H1 (cell line): ENCODE measurements at regions not wholly inside any gene's neighbourhood (a gene's known extent, or its start where the extent isn't known, plus 50 kb on each side); places are given as distances from the start of the nearest gene placed in this dataset.

Experiments
- CTCF ChIA-PET: fragments of 300-600 bp; sonication (Branson Sonifier 250); formaldehyde crosslinking; loops from one replicate; lab custom pipeline; 2021; ENCODE audit not compliant: partially characterized antibody; lab: Charles Lee
- POLR2A ChIA-PET: fragments of 300-600 bp; sonication (Branson Sonifier 250); formaldehyde crosslinking; loops from one replicate; lab custom pipeline; 2021; ENCODE audit warnings: inconsistent platforms; ENCODE audit not compliant: partially characterized antibody; lab: Charles Lee
- DNase-seq, 2 experiments: peaks; one replicate each; pipeline versions ENCODE4 v3.0.0 to v3.0.0-alpha.2; 2010 to 2022; ENCODE audit warnings: low spot score in 2 of 2, low read depth in 1 of 2, mixed read lengths in 1 of 2
- FAIRE-seq: peaks from 2 replicates; lab custom pipeline; 2011; peaks lifted over from hg19 to GRCh38; lab: Jason Lieb, UNC
- H2AFZ ChIP-seq: 2 replicates; pipeline ENCODE4 v1.8.1; 2012; ENCODE audit warnings: low read length, inconsistent platforms
- H2AK5ac ChIP-seq: 2 replicates; pipeline ENCODE4 v1.6.1; 2013; ENCODE audit warnings: low read depth, low read length
- H2BK120ac ChIP-seq: replicated peaks from 2 replicates; pipeline ENCODE3; 2013; ENCODE audit warnings: low read depth, low read length, inconsistent platforms
- H2BK12ac ChIP-seq: 2 replicates; pipeline ENCODE4 v1.6.1; 2013; ENCODE audit warnings: low read depth, low read length
- H2BK15ac ChIP-seq: 2 replicates; pipeline ENCODE4 v1.6.1; 2013; ENCODE audit warnings: low read length
- H2BK20ac ChIP-seq: 2 replicates; pipeline ENCODE4 v1.6.1; 2013; ENCODE audit warnings: low read length
- H2BK5ac ChIP-seq: 2 replicates; pipeline ENCODE4 v1.6.1; 2013; ENCODE audit warnings: low read depth, low read length
- H3K14ac ChIP-seq: 2 replicates; pipeline ENCODE4 v1.6.1; 2013; ENCODE audit warnings: inconsistent platforms; ENCODE audit not compliant: insufficient read length
- H3K18ac ChIP-seq: 2 replicates; pipeline ENCODE4 v1.6.1; 2013; ENCODE audit warnings: low read length; ENCODE audit errors: extremely low read depth
- H3K23ac ChIP-seq: 2 replicates; pipeline ENCODE4 v1.6.1; 2013; ENCODE audit warnings: inconsistent platforms; ENCODE audit not compliant: insufficient read length
- H3K23me2 ChIP-seq: 2 replicates; pipeline ENCODE4 v1.6.1; 2013; ENCODE audit warnings: low read depth, low read length
- H3K27ac ChIP-seq: 2 replicates; pipeline ENCODE4 v1.6.1; 2011; ENCODE audit warnings: low read depth, low read length, inconsistent platforms
- H3K27me3 ChIP-seq, 4 experiments: replicated peaks in 1 of 4; 1 replicate in 1 of 4; 2 replicates in 3 of 4; pipeline versions ENCODE4 v1.6.1 to v1.8.1; 2011 to 2013; ENCODE audit warnings: low read length in 3 of 4, mild to moderate bottlenecking in 3 of 4, inconsistent platforms in 2 of 4, mixed read lengths in 2 of 4, moderate library complexity in 1 of 4; ENCODE audit not compliant: control insufficient read depth in 3 of 4, insufficient read depth in 3 of 4; ENCODE audit errors: extremely low read depth in 1 of 4
- H3K36me3 ChIP-seq, 4 experiments: 2 replicates each; pipeline versions ENCODE4 v1.6.1 to v1.8.1; 2011 to 2013; ENCODE audit warnings: mild to moderate bottlenecking in 4 of 4, low read length in 3 of 4, moderate library complexity in 2 of 4, control low read depth in 1 of 4, inconsistent platforms in 1 of 4; ENCODE audit not compliant: insufficient read depth in 4 of 4, control insufficient read depth in 2 of 4
- H3K4ac ChIP-seq: replicated peaks from 2 replicates; pipeline ENCODE3; 2013; ENCODE audit warnings: low read length, low read depth, mixed read lengths, inconsistent platforms; ENCODE audit not compliant: insufficient read length
- H3K4me1 ChIP-seq, 4 experiments: replicated peaks in 1 of 4; 1 replicate in 1 of 4; 2 replicates in 3 of 4; pipeline versions ENCODE4 v1.6.1 to v1.8.1; 2011 to 2013; ENCODE audit warnings: low read length in 3 of 4, inconsistent platforms in 2 of 4, mixed read lengths in 1 of 4; ENCODE audit not compliant: insufficient read depth in 4 of 4, control insufficient read depth in 3 of 4
- H3K4me2 ChIP-seq, 2 experiments: 2 replicates each; pipeline versions ENCODE4 v1.6.1 to v1.8.1; 2011 to 2013; ENCODE audit warnings: low read depth in 2 of 2, low read length in 2 of 2, control low read depth in 1 of 2, inconsistent platforms in 1 of 2, mild to moderate bottlenecking in 1 of 2; ENCODE audit not compliant: insufficient read depth in 1 of 2
- H3K4me3 ChIP-seq, 4 experiments: fragments of 200-600, 300-600 bp in 1 of 4; sonication (generic), shearing (Covaris generic), sonication (Bioruptor Twin) in 1 of 4; 2 replicates each; pipeline versions ENCODE4 v1.5.1 to v1.8.1; 2011 to 2016; ENCODE audit warnings: low read length in 4 of 4, low read depth in 3 of 4, control low read depth in 2 of 4, inconsistent platforms in 2 of 4, mild to moderate bottlenecking in 2 of 4, mixed read lengths in 1 of 4, moderate library complexity in 1 of 4; ENCODE audit not compliant: insufficient read depth in 2 of 4; ENCODE audit errors: extremely low read depth in 1 of 4
- H3K56ac ChIP-seq: replicated peaks from 2 replicates; pipeline ENCODE3; 2013; ENCODE audit warnings: low read depth, mild to moderate bottlenecking, mixed read lengths, low read length, inconsistent platforms; ENCODE audit not compliant: insufficient read length
- H3K79me1 ChIP-seq: 2 replicates; pipeline ENCODE4 v1.6.1; 2013; ENCODE audit warnings: low read depth, low read length, control low read depth
- H3K79me2 ChIP-seq, 2 experiments: 2 replicates each; pipeline versions ENCODE4 v1.6.1 to v1.8.1; 2012 to 2013; ENCODE audit warnings: low read length in 2 of 2, mild to moderate bottlenecking in 2 of 2, inconsistent platforms in 1 of 2; ENCODE audit not compliant: insufficient read depth in 2 of 2, control insufficient read depth in 1 of 2
- H3K9ac ChIP-seq, 4 experiments: replicated peaks in 1 of 4; 1 replicate in 1 of 4; 2 replicates in 3 of 4; pipeline versions ENCODE4 v1.6.1 to v1.8.1; 2011 to 2013; ENCODE audit warnings: low read depth in 3 of 4, low read length in 3 of 4, control low read depth in 2 of 4, mild to moderate bottlenecking in 2 of 4, moderate library complexity in 2 of 4, inconsistent platforms in 1 of 4; ENCODE audit errors: extremely low read depth in 1 of 4
- H3K9me3 ChIP-seq, 2 experiments: 2 replicates each; pipeline versions ENCODE4 v1.6.1 to v1.8.1; 2012 to 2013; ENCODE audit warnings: mild to moderate bottlenecking in 2 of 2, moderate library complexity in 2 of 2, control low read depth in 1 of 2, inconsistent platforms in 1 of 2, low read depth in 1 of 2, low read length in 1 of 2, mixed read lengths in 1 of 2; ENCODE audit not compliant: insufficient read depth in 2 of 2
- H4K20me1 ChIP-seq, 2 experiments: replicated peaks in 1 of 2; 2 replicates each; pipeline versions ENCODE3 to v1.8.1; 2011 to 2013; ENCODE audit warnings: inconsistent platforms in 2 of 2, low read length in 2 of 2, mild to moderate bottlenecking in 1 of 2; ENCODE audit not compliant: insufficient read depth in 2 of 2, control insufficient read depth in 1 of 2
- H4K5ac ChIP-seq: 2 replicates; pipeline ENCODE4 v1.6.1; 2013; ENCODE audit warnings: low read length, low read depth, mixed read lengths, inconsistent platforms; ENCODE audit not compliant: insufficient read length
- H4K8ac ChIP-seq: 2 replicates; pipeline ENCODE4 v1.8.0; 2013; ENCODE audit warnings: mild to moderate bottlenecking, moderate library complexity, low read length, inconsistent platforms; ENCODE audit not compliant: insufficient read depth; ENCODE audit errors: extremely low read depth
- H4K91ac ChIP-seq: replicated peaks from 2 replicates; pipeline ENCODE3; 2013; ENCODE audit warnings: low read length, mixed read lengths, inconsistent platforms; ENCODE audit not compliant: insufficient read length
- ASH2L ChIP-seq: fragments of 200-600, 300-600 bp; sonication (generic); IDR thresholded peaks from one replicate; pipeline ENCODE4 v1.7.1; 2017; ENCODE audit warnings: low read length
- CBX8 ChIP-seq: fragments of 300-800, 300-1000 bp; sonication (generic); IDR thresholded peaks from 2 replicates; pipeline ENCODE4 v1.7.1; 2016; ENCODE audit warnings: low read depth, low read length, borderline replicate concordance
- CHD1 ChIP-seq: IDR thresholded peaks from 2 replicates; pipeline ENCODE4 v1.6.1; 2012; ENCODE audit warnings: low read depth, low read length, improper control_type of control experiment
- CHD2 ChIP-seq: IDR thresholded peaks from 2 replicates; pipeline ENCODE4 v1.6.1; 2012; ENCODE audit warnings: low read length, improper control_type of control experiment
- CTBP2 ChIP-seq: IDR thresholded peaks from 2 replicates; pipeline ENCODE4 v1.7.0; 2011; ENCODE audit warnings: borderline replicate concordance, mild to moderate bottlenecking, moderate library complexity, mixed read lengths, low read length; ENCODE audit not compliant: insufficient read depth, insufficient read length
- EZH2 ChIP-seq: fragments of 200-600 bp; sonication (generic); IDR thresholded peaks from 2 replicates; pipeline ENCODE4 v1.7.1; 2012; ENCODE audit warnings: low read depth, mild to moderate bottlenecking, moderate library complexity, low read length, inconsistent platforms; ENCODE audit not compliant: severe bottlenecking
- GTF2F1 ChIP-seq: IDR thresholded peaks from 2 replicates; pipeline ENCODE4 v1.6.1; 2012; ENCODE audit warnings: low read depth, low read length, improper control_type of control experiment, borderline replicate concordance
- KDM4A ChIP-seq: IDR thresholded peaks from one replicate; pipeline ENCODE4 v1.7.1; 2012; ENCODE audit warnings: low read depth, mild to moderate bottlenecking, moderate library complexity, low read length, inconsistent platforms; ENCODE audit not compliant: severe bottlenecking
- POLR2AphosphoS5 ChIP-seq: IDR thresholded peaks from 2 replicates; pipeline ENCODE4 v1.6.1; 2011; ENCODE audit warnings: low read depth, low read length
- RAD21 ChIP-seq, 2 experiments: IDR thresholded peaks in 1 of 2; conservative IDR thresholded peaks in 1 of 2; 2 replicates each; pipeline ENCODE4 v1.6.1; 2011; ENCODE audit warnings: low read depth in 2 of 2, low read length in 2 of 2, improper control_type of control experiment in 1 of 2, inconsistent platforms in 1 of 2, mild to moderate bottlenecking in 1 of 2, moderate library complexity in 1 of 2
- RBBP5 ChIP-seq: IDR thresholded peaks from 2 replicates; pipeline ENCODE4 v1.7.1; 2012; ENCODE audit warnings: low read depth, mild to moderate bottlenecking, inconsistent platforms, low read length, moderate library complexity, borderline replicate concordance
- TAF1 ChIP-seq: IDR thresholded peaks from 2 replicates; pipeline ENCODE4 v1.6.1; 2011; ENCODE audit warnings: mild to moderate bottlenecking, low read depth, low read length
- TAF7 ChIP-seq: optimal IDR thresholded peaks from 2 replicates; pipeline ENCODE3; 2011; ENCODE audit warnings: low read depth, mild to moderate bottlenecking, inconsistent platforms, low read length, moderate library complexity, borderline replicate concordance
- TBP ChIP-seq: IDR thresholded peaks from 2 replicates; pipeline ENCODE4 v1.6.1; 2011; ENCODE audit warnings: low read depth, low read length, improper control_type of control experiment
- WGBS, 2 experiments: shearing (Covaris generic) in 1 of 2; methylation state at CpG; one replicate each; pipeline versions ENCODE4 v1.1.6 to v1.1.7; 2013 to 2015; ENCODE audit warnings: low lambda C conversion rate in 2 of 2, mixed read lengths in 2 of 2, inconsistent platforms in 1 of 2, low coverage in 1 of 2, missing lambda C conversion rate in 1 of 2; ENCODE audit not compliant: insufficient replicate concordance in 2 of 2, insufficient coverage in 1 of 2, insufficient read length in 1 of 2; ENCODE audit errors: extremely low coverage in 1 of 2, missing lambda C conversion rate in 1 of 2; 5-methylcytosine and 5-hydroxymethylcytosine counted together
- TF ChIP-seq, protein P1 (sequence below): IDR thresholded peaks from 2 replicates; pipeline ENCODE4 v1.6.1; 2012; ENCODE audit warnings: inconsistent platforms

DNA sequence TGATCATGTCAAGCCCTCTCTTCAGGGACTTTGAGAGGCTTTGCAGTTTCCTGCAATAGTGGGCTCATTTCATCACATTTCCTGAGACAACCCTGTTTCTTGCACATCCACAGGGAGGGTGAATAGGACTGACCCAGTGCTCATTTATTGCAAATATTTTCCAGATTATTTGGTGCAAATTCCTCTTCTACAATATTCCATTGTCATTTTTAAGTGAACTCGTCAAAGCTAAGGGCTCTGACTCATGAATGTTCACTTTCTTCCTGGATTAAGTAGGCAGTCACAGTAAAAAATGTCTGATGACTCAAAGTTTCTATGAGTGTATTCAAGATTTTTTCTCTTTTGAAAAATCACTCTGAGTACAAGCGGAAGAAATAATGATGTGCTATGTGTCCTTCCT, 225.5 kb upstream of the GALNT5 start:
- H4K20me1 ChIP-seq, result no peaks in the 10 kb centered on the region
- ChIA-PET POLR2A (no interaction called here), CTCF (no interaction called here)
- no peaks in the 10 kb centered on the region for H3K4me1 ChIP-seq
- no peak overlapping the region for H3K56ac ChIP-seq
- DNase-seq (no peak), FAIRE-seq (no peak)
- no peaks in the 10 kb centered on the region for H3K23me2 ChIP-seq
- no peak overlapping the region for H2BK15ac ChIP-seq
- no peak overlapping the region for H4K8ac ChIP-seq
- H3K36me3 ChIP-seq, result no peaks in the 10 kb centered on the region
- H4K5ac ChIP-seq, result no peak overlapping the region
- H3K4me2 ChIP-seq, result no peak overlapping the region
- H3K9ac ChIP-seq, result no peak overlapping the region
- H3K14ac ChIP-seq, result no peak overlapping the region
- WGBS, 2 experiments, result 90% methylated on average over 2 of the region's 2 CpGs; no CpG with 5 or more reads in 1 of the 2 experiments
- no peak overlapping the region for H2AK5ac ChIP-seq
- H2BK20ac ChIP-seq, result no peak overlapping the region
- no peaks in the 10 kb centered on the region for H3K9me3 ChIP-seq
- no peak overlapping the region for H2BK120ac ChIP-seq
- H2BK12ac ChIP-seq, result no peak overlapping the region
- no peaks in the 10 kb centered on the region for H3K27me3 ChIP-seq
- no peak overlapping the region for H4K91ac ChIP-seq
- H3K4me3 ChIP-seq, result no peak overlapping the region
- no peaks in the 10 kb centered on the region for H3K79me1 ChIP-seq
- H2BK5ac ChIP-seq, result no peak overlapping the region
- H3K27ac ChIP-seq, result no peak overlapping the region
- H3K4ac ChIP-seq, result no peak overlapping the region
- H3K79me2 ChIP-seq, result no peaks in the 10 kb centered on the region
- H2AFZ ChIP-seq, result no peak overlapping the region
- H3K23ac ChIP-seq, result no peak overlapping the region
- H3K18ac ChIP-seq, result no peak overlapping the region
- TF ChIP-seq RAD21 (IDR thresholded peaks at IDR 0.05 in 1 of 2, conservative IDR thresholded peaks at IDR 0.05 in 1 of 2; ENCODE audit: low read depth in 2 of 2, low read length in 2 of 2), result no peak
- TF ChIP-seq CHD1, result no peak
- no peak for TF ChIP-seq POLR2AphosphoS5
- no peak for TF ChIP-seq KDM4A
- TF ChIP-seq EZH2, result no peak
- TF ChIP-seq CBX8, result no peak
- no peak for TF ChIP-seq TBP
- TF ChIP-seq TAF7, result no peak
- no peak for TF ChIP-seq TAF1
- TF ChIP-seq CTBP2, result no peak
- TF ChIP-seq, protein P1, sequence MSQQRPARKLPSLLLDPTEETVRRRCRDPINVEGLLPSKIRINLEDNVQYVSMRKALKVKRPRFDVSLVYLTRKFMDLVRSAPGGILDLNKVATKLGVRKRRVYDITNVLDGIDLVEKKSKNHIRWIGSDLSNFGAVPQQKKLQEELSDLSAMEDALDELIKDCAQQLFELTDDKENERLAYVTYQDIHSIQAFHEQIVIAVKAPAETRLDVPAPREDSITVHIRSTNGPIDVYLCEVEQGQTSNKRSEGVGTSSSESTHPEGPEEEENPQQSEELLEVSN, result no peak
- no peak for TF ChIP-seq RBBP5
- TF ChIP-seq CHD2, result no peak
- no peak for TF ChIP-seq ASH2L
- TF ChIP-seq GTF2F1, result no peak
